PC-3 (cell line): ENCODE measurements at regions not wholly inside any gene's neighbourhood (a gene's known extent, or its start where the extent isn't known, plus 50 kb on each side); places are given as distances from the start of the nearest gene placed in this dataset.
"Not testable (repeated sequence)": the region's sequence is repeated elsewhere in the genome, so short reads cannot be mapped to it uniquely, and the experiment has no call there.

Experiments used
- ATAC-seq: fragments of 200-7000 bp; cut with Tn5 transposase; 2 replicates; pipeline ENCODE4 v1.9.1; 2020; ENCODE audit warnings: mild to moderate bottlenecking, moderate library complexity
- BruUV-seq: library from RNA; stranded (reverse); fragments of 400-500 nt; replicated peaks from 2 replicates; lab custom pipeline; 2021; lab: Mats Ljungman, UMichigan
- CTCF ChIA-PET: fragments of 300-600 bp; sonication (Branson Sonifier 250); formaldehyde crosslinking; loops from one replicate; lab custom pipeline; 2022; ENCODE audit warnings: antibody characterized with exemption; lab: Charles Lee
- POLR2A ChIA-PET: fragments of 300-600 bp; sonication (Branson Sonifier 250); formaldehyde crosslinking; loops from one replicate; lab custom pipeline; 2022; ENCODE audit warnings: antibody characterized with exemption; ENCODE audit not compliant: unreplicated experiment; lab: Charles Lee
- DNase-seq: peaks from one replicate; pipeline ENCODE4 v3.0.0-alpha.2; 2015
- H2AFZ ChIP-seq: fragments of 300-600 bp; sonication (generic); 2 replicates; pipeline ENCODE4 v1.6.0; 2016; ENCODE audit warnings: antibody characterized with exemption, low read length
- H3F3A ChIP-seq: fragments of 300-600 bp; sonication (generic); one replicate; pipeline ENCODE4 v1.6.0; 2017; ENCODE audit warnings: antibody characterized with exemption, low read length, control low read depth, mild to moderate bottlenecking; ENCODE audit not compliant: unreplicated experiment
- H3K27ac ChIP-seq: fragments of 300-600 bp; sonication (generic); 2 replicates; pipeline ENCODE4 v1.5.1; 2016; ENCODE audit warnings: mild to moderate bottlenecking, low read length
- H3K27me3 ChIP-seq: fragments of 300-600 bp; sonication (generic); 2 replicates; pipeline ENCODE4 v1.6.1; 2016; ENCODE audit warnings: low read length, mixed read lengths
- H3K36me3 ChIP-seq: fragments of 300-600 bp; sonication (generic); 2 replicates; pipeline ENCODE4 v1.6.1; 2016; ENCODE audit warnings: low read depth, mixed run types, low read length, mixed read lengths
- H3K4me1 ChIP-seq: fragments of 300-600 bp; sonication (generic); 2 replicates; pipeline ENCODE4 v1.5.1; 2016; ENCODE audit warnings: low read length; ENCODE audit not compliant: insufficient read depth
- H3K4me2 ChIP-seq: fragments of 300-600 bp; sonication (generic); 2 replicates; pipeline ENCODE4 v1.6.0; 2016; ENCODE audit warnings: low read length
- H3K4me3 ChIP-seq: fragments of 300-600 bp; sonication (generic); 2 replicates; pipeline ENCODE4 v1.5.1; 2016; ENCODE audit warnings: mild to moderate bottlenecking, low read length, mixed read lengths
- H3K79me2 ChIP-seq: fragments of 300-600 bp; sonication (generic); 2 replicates; pipeline ENCODE4 v1.6.1; 2017; ENCODE audit warnings: low read length, mixed read lengths
- H3K9ac ChIP-seq: fragments of 300-600 bp; sonication (generic); 2 replicates; pipeline ENCODE4 v1.6.0; 2016; ENCODE audit warnings: mild to moderate bottlenecking, low read length
- H3K9me2 ChIP-seq: fragments of 300-600 bp; sonication (generic); replicated peaks from 2 replicates; pipeline ENCODE4 v1.6.1; 2016; ENCODE audit warnings: mixed run types, low read length, mixed read lengths
- H3K9me3 ChIP-seq: fragments of 300-600 bp; sonication (generic); 2 replicates; pipeline ENCODE4 v1.6.1; 2016; ENCODE audit warnings: low read length, mixed read lengths
- H4K20me1 ChIP-seq: fragments of 300-600 bp; sonication (generic); 2 replicates; pipeline ENCODE4 v1.6.1; 2016; ENCODE audit warnings: low read length, mixed read lengths
- CTCF ChIP-seq: fragments of 300-600 bp; sonication (generic); conservative IDR thresholded peaks from 2 replicates; pipeline ENCODE4 v1.5.1; 2017; ENCODE audit warnings: antibody characterized with exemption, low read depth, mild to moderate bottlenecking, low read length
- EZH2 ChIP-seq: fragments of 300-600 bp; sonication (generic); IDR thresholded peaks from one replicate; pipeline ENCODE4 v1.6.1; 2017; ENCODE audit warnings: antibody characterized with exemption, mild to moderate bottlenecking, low read length; ENCODE audit not compliant: unreplicated experiment
- EZH2phosphoT487 ChIP-seq: fragments of 300-600 bp; sonication (generic); IDR thresholded peaks from 2 replicates; pipeline ENCODE4 v1.6.1; 2018; ENCODE audit warnings: mild to moderate bottlenecking, antibody characterized with exemption, low read length, borderline replicate concordance
- intact Hi-C: fragments of 100-400 bp; cut with micrococcal nuclease; formaldehyde crosslinking; loops from 2 replicates; pipeline ENCODE4 v1.9.0; 2023

GRCh38 chr3:74978684-74979083 lies 364.2 kb upstream of the CNTN3 start:
- ChIA-PET POLR2A (no interaction called here), CTCF (no interaction called here)
- Histone ChIP-seq H3K4me1 (no peaks in the 10 kb centered on the region), H4K20me1 (no peaks in the 10 kb centered on the region), H3F3A (no peaks in the 10 kb centered on the region), H3K9me3 (peaks cover 20% of the 10 kb centered on the region; the same call in 1 of the 2 replicates), H3K4me3 (no peak overlapping the region), H3K36me3 (no peaks in the 10 kb centered on the region), H3K27me3 (no peaks in the 10 kb centered on the region), H3K4me2 (no peak overlapping the region), H3K79me2 (no peaks in the 10 kb centered on the region), H3K9ac (no peak overlapping the region), H3K9me2 (no peaks in the 10 kb centered on the region), H2AFZ (no peak overlapping the region), H3K27ac (no peak overlapping the region)
- BruUV-seq, result no TSS peak
- intact Hi-C loops, result no loop called here
- TF ChIP-seq EZH2phosphoT487, result no peak
- no peak for TF ChIP-seq EZH2
- no peak for TF ChIP-seq CTCF
- ATAC-seq (no peak), DNase-seq (no peak)

GRCh38 chr3:74985028-74985904 lies 370.8 kb upstream of the CNTN3 start:
- intact Hi-C loops, BruUV-seq: not testable (repeated sequence)
- H3K9me3 ChIP-seq, result peaks cover 23% of the 10 kb centered on the region; the same call in 1 of the 2 replicates

GRCh38 chr3:74988095-74988494 lies 373.6 kb upstream of the CNTN3 start:
- DNase-seq (no peak), ATAC-seq (no peak)
- no peak overlapping the region for H2AFZ ChIP-seq
- intact Hi-C loops, result no loop called here
- no peak overlapping the region for H3K4me3 ChIP-seq
- no peak for TF ChIP-seq EZH2
- TF ChIP-seq EZH2phosphoT487, result no peak
- no peak for TF ChIP-seq CTCF
- no peaks in the 10 kb centered on the region for H3K4me1 ChIP-seq
- H3K27ac ChIP-seq, result no peak overlapping the region
- H3F3A ChIP-seq, result no peaks in the 10 kb centered on the region
- no peak overlapping the region for H3K9ac ChIP-seq
- no peaks in the 10 kb centered on the region for H4K20me1 ChIP-seq
- CTCF ChIA-PET, result no interaction called here
- no peaks in the 10 kb centered on the region for H3K27me3 ChIP-seq
- H3K9me2 ChIP-seq, result no peaks in the 10 kb centered on the region
- no peaks in the 10 kb centered on the region for H3K79me2 ChIP-seq
- no peak overlapping the region for H3K4me2 ChIP-seq
- no peaks in the 10 kb centered on the region for H3K36me3 ChIP-seq
- BruUV-seq, result no TSS peak
- POLR2A ChIA-PET, result no interaction called here
- H3K9me3 ChIP-seq, result peaks cover 21% of the 10 kb centered on the region; the same call in 1 of the 2 replicates

More at GRCh38 chr3:74985028-74985904, 370.8 kb upstream of the CNTN3 start:
- H3K36me3 ChIP-seq, H2AFZ ChIP-seq, DNase-seq, H3F3A ChIP-seq, H3K9me2 ChIP-seq, H3K79me2 ChIP-seq, H3K9ac ChIP-seq, H3K4me3 ChIP-seq, H4K20me1 ChIP-seq, H3K27me3 ChIP-seq, POLR2A ChIA-PET, H3K27ac ChIP-seq, CTCF ChIA-PET, ATAC-seq, H3K4me1 ChIP-seq, H3K4me2 ChIP-seq: not testable (repeated sequence)
